Kidney epithelial cell (primary cell): ENCODE measurements at regions not wholly inside any gene's neighbourhood (a gene's known extent, or its start where the extent isn't known, plus 50 kb on each side); places are given as distances from the start of the nearest gene placed in this dataset.

Source experiments
- DNase-seq: peaks from one replicate; pipeline ENCODE4 v3.0.0-alpha.2; 2010; ENCODE audit warnings: low read depth
- H3K27me3 ChIP-seq: 2 replicates; pipeline ENCODE4 v1.6.0; 2011; ENCODE audit warnings: low read length; ENCODE audit not compliant: control insufficient read depth, insufficient read depth
- H3K36me3 ChIP-seq: 2 replicates; pipeline ENCODE4 v1.5.1; 2011; ENCODE audit warnings: low read length; ENCODE audit not compliant: control insufficient read depth, insufficient read depth
- H3K4me3 ChIP-seq: 2 replicates; pipeline ENCODE4 v1.5.1; 2011; ENCODE audit warnings: low read depth, mild to moderate bottlenecking, control low read depth, low read length
- CTCF ChIP-seq: IDR thresholded peaks from 2 replicates; pipeline ENCODE4 v1.5.1; 2011; ENCODE audit warnings: mild to moderate bottlenecking, moderate library complexity, low read length, control low read depth, inconsistent platforms; ENCODE audit not compliant: insufficient read depth, poor library complexity, severe bottlenecking

GRCh38 chr1:36567601-36568341 is 85.1 kb upstream of the CSF3R start:
- no peak for DNase-seq
- no peak for TF ChIP-seq CTCF
- H3K36me3 ChIP-seq = no peaks in the 10 kb centered on the region
- peaks cover 7% of the 10 kb centered on the region for H3K27me3 ChIP-seq
- no peak overlapping the region for H3K4me3 ChIP-seq

- TF ChIP-seq CTCF = no peak
- Histone ChIP-seq H3K27me3 (no peaks in the 10 kb centered on the region), H3K4me3 (no peak overlapping the region), H3K36me3 (no peaks in the 10 kb centered on the region)
- no peak for DNase-seq
Measured at GRCh38 chr1:36565576-36566501, 83.1 kb upstream of the CSF3R start.

GRCh38 chr1:36562181-36562685 is 79.5 kb upstream of the CSF3R start:
- no peak for TF ChIP-seq CTCF
- Histone ChIP-seq H3K36me3 (no peaks in the 10 kb centered on the region), H3K4me3 (no peak overlapping the region), H3K27me3 (no peaks in the 10 kb centered on the region)
- no peak for DNase-seq

- no peak for DNase-seq
- H3K36me3 ChIP-seq = no peaks in the 10 kb centered on the region
- no peak overlapping the region for H3K4me3 ChIP-seq
- TF ChIP-seq CTCF = no peak
- H3K27me3 ChIP-seq = no peaks in the 10 kb centered on the region
Measured at GRCh38 chr1:36561361-36561724, 78.6 kb upstream of the CSF3R start.

GRCh38 chr1:36560621-36561360 is 78.1 kb upstream of the CSF3R start:
- Histone ChIP-seq H3K27me3 (no peaks in the 10 kb centered on the region), H3K4me3 (no peak overlapping the region), H3K36me3 (no peaks in the 10 kb centered on the region)
- no peak for DNase-seq
- TF ChIP-seq CTCF = no peak
